Stimulated activated naive CD4-positive, alpha-beta T cell (primary cell): ENCODE measurements at regions not wholly inside any gene's neighbourhood (a gene's known extent, or its start where the extent isn't known, plus 50 kb on each side); places are given as distances from the start of the nearest gene placed in this dataset.

ENCODE experiments used
- DNase-seq, 6 experiments: peaks; one replicate each; lab custom pipeline; 2025; lab: John Stamatoyannopoulos, UW

- DNase-seq, result no peak
Observed at GRCh38 chr1:193498088-193498655, 311.8 kb upstream of the B3GALT2 start.

GRCh38 chr1:193494368-193494767 lies 308.0 kb upstream of the B3GALT2 start:
- DNase-seq, result no peak

GRCh38 chr1:193489191-193489590 lies 302.8 kb upstream of the B3GALT2 start:
- no peak for DNase-seq

GRCh38 chr1:193487722-193488121 lies 301.3 kb upstream of the B3GALT2 start:
- no peak for DNase-seq

GRCh38 chr1:193486671-193487229 lies 300.3 kb upstream of the B3GALT2 start:
- DNase-seq, result no peak

GRCh38 chr1:193480755-193481154 lies 294.3 kb upstream of the B3GALT2 start:
- no peak for DNase-seq

GRCh38 chr1:193479187-193479586 lies 292.8 kb upstream of the B3GALT2 start:
- DNase-seq, result peak; percentile 8 to 93 (median 76)

- DNase-seq, result no peak
Observed at GRCh38 chr1:193476748-193477147, 290.3 kb upstream of the B3GALT2 start.

GRCh38 chr1:193473932-193474331 lies 287.5 kb upstream of the B3GALT2 start:
- DNase-seq, result no peak

- DNase-seq, result no peak
Observed at GRCh38 chr1:193472838-193473398, 286.5 kb upstream of the B3GALT2 start.

GRCh38 chr1:193472430-193472829 lies 286.0 kb upstream of the B3GALT2 start:
- DNase-seq, result no peak

- DNase-seq, result no peak
Observed at GRCh38 chr1:193471981-193472380, 285.6 kb upstream of the B3GALT2 start.

- no peak for DNase-seq
Observed at GRCh38 chr1:193463326-193463932, 277.0 kb upstream of the B3GALT2 start.

GRCh38 chr1:193462629-193463320 lies 276.4 kb upstream of the B3GALT2 start:
- DNase-seq, result peak in 2 of 6 experiments; percentile 10 to 20

- no peak for DNase-seq
Observed at GRCh38 chr1:193458628-193459027, 272.2 kb upstream of the B3GALT2 start.

GRCh38 chr1:193457676-193458075 lies 271.3 kb upstream of the B3GALT2 start:
- no peak for DNase-seq

GRCh38 chr1:193456811-193457280 lies 270.4 kb upstream of the B3GALT2 start:
- DNase-seq, result no peak

- DNase-seq, result no peak
Observed at GRCh38 chr1:193451606-193452005, 265.2 kb upstream of the B3GALT2 start.

GRCh38 chr1:193451001-193451400 lies 264.6 kb upstream of the B3GALT2 start:
- no peak for DNase-seq

GRCh38 chr1:193448682-193449461 lies 262.5 kb upstream of the B3GALT2 start:
- peak in 1 of 6 experiments; percentile 12 for DNase-seq

- DNase-seq, result no peak
Observed at GRCh38 chr1:193443886-193444285, 257.5 kb upstream of the B3GALT2 start.

- DNase-seq, result no peak
Observed at GRCh38 chr1:193438771-193439170, 252.4 kb upstream of the B3GALT2 start.
